ENCODE measurements at regions not wholly inside any gene's neighbourhood (a gene's known extent, or its start where the extent isn't known, plus 50 kb on each side); places are given as distances from the start of the nearest gene placed in this dataset.

GRCh38 chr22:22092101-22092500 lies 109.5 kb upstream of the TOP3B start:
- no peak for DNase-seq

GRCh38 chr22:22091400-22091878 lies 108.9 kb upstream of the TOP3B start:
- no peak for DNase-seq

GRCh38 chr22:22090650-22091399 lies 108.2 kb upstream of the TOP3B start:
- no peak for DNase-seq

- no peak for DNase-seq
Measured at GRCh38 chr22:22089459-22090308, 107.1 kb upstream of the TOP3B start.

GRCh38 chr22:22088658-22089458 lies 106.3 kb upstream of the TOP3B start:
- DNase-seq, result no peak

GRCh38 chr22:22087854-22088657 lies 105.5 kb upstream of the TOP3B start:
- DNase-seq, result no peak

GRCh38 chr22:22086501-22087158 lies 104.0 kb upstream of the TOP3B start:
- DNase-seq, result no peak

- DNase-seq, result no peak
Measured at GRCh38 chr22:22085702-22086500, 103.3 kb upstream of the TOP3B start.

GRCh38 chr22:22084089-22084711 lies 101.6 kb upstream of the TOP3B start:
- DNase-seq, result no peak

GRCh38 chr22:22082960-22083359 lies 100.4 kb upstream of the TOP3B start:
- no peak for DNase-seq

- no peak for DNase-seq
Measured at GRCh38 chr22:22082229-22082835, 99.7 kb upstream of the TOP3B start.

GRCh38 chr22:22080270-22080669 lies 97.7 kb upstream of the TOP3B start:
- no peak for DNase-seq

GRCh38 chr22:22079404-22080148 lies 97.0 kb upstream of the TOP3B start:
- DNase-seq, result no peak

- DNase-seq, result no peak
Measured at GRCh38 chr22:22078329-22078728, 95.7 kb upstream of the TOP3B start.

GRCh38 chr22:22076932-22077703 lies 94.5 kb upstream of the TOP3B start:
- DNase-seq, result no peak

- no peak for DNase-seq
Measured at GRCh38 chr22:22076361-22076760, 93.8 kb upstream of the TOP3B start.

GRCh38 chr22:22075382-22076163 lies 93.0 kb upstream of the TOP3B start:
- no peak for DNase-seq

All from GDM1 (cell line).